GM12891 (cell line): ENCODE measurements at regions not wholly inside any gene's neighbourhood (a gene's known extent, or its start where the extent isn't known, plus 50 kb on each side); places are given as distances from the start of the nearest gene placed in this dataset.

Experiments used
- PAX5 ChIP-seq: IDR thresholded peaks from 2 replicates; pipeline ENCODE4 v1.6.1; 2011; ENCODE audit warnings: low read length, moderate library complexity, mild to moderate bottlenecking; ENCODE audit not compliant: insufficient read depth, severe bottlenecking
- POLR2A ChIP-seq: IDR thresholded peaks from 2 replicates; pipeline ENCODE4 v1.6.1; 2011; ENCODE audit warnings: low read depth, low read length, control low read depth
- POLR2AphosphoS5 ChIP-seq: IDR thresholded peaks from 2 replicates; pipeline ENCODE4 v1.6.1; 2011; ENCODE audit warnings: low read depth, low read length, control low read depth
- POU2F2 ChIP-seq: IDR thresholded peaks from 2 replicates; pipeline ENCODE4 v1.6.1; 2011; ENCODE audit warnings: low read depth, mild to moderate bottlenecking, control low read depth, low read length, moderate library complexity
- SPI1 ChIP-seq: IDR thresholded peaks from 2 replicates; pipeline ENCODE4 v1.6.1; 2011; ENCODE audit warnings: low read depth, low read length, control low read depth
- TAF1 ChIP-seq: IDR thresholded peaks from 2 replicates; pipeline ENCODE4 v1.6.1; 2011; ENCODE audit warnings: low read depth, low read length, control low read depth

GRCh38 chr4:188578657-188579056, 439.4 kb downstream of the TRIML1 start:
- TF ChIP-seq POLR2A (no peak), POLR2AphosphoS5 (no peak), SPI1 (no peak), POU2F2 (no peak), TAF1 (no peak), PAX5 (no peak)
